Sigmoid colon (tissue), 4 donors: ENCODE measurements at regions not wholly inside any gene's neighbourhood (a gene's known extent, or its start where the extent isn't known, plus 50 kb on each side); places are given as distances from the start of the nearest gene placed in this dataset.

Source experiments
- CTCF ChIP-seq, 4 experiments: fragments of 450-650 bp in 3 of 4; fragments of 200-600 bp in 1 of 4; IDR thresholded peaks; one replicate each; pipeline ENCODE4 v1.5.1; 2016 to 2019; ENCODE audit warnings: antibody characterized with exemption in 4 of 4, mild to moderate bottlenecking in 3 of 4, moderate library complexity in 2 of 4
- POLR2A ChIP-seq, 2 donors: fragments of 450-650 bp; IDR thresholded peaks; one replicate each; pipeline ENCODE4 v1.6.1; 2016; ENCODE audit warnings: antibody characterized with exemption in 2 of 2, mild to moderate bottlenecking in 2 of 2, moderate library complexity in 2 of 2
- POLR2AphosphoS5 ChIP-seq, 4 donors: sonication (generic); formaldehyde crosslinking; IDR thresholded peaks; one replicate each; pipeline ENCODE4 v1.6.1; 2017; ENCODE audit warnings: antibody characterized with exemption in 4 of 4

GRCh38 chr11:122007601-122008071 lies 108.4 kb downstream of the BLID start:
- TF ChIP-seq CTCF (IDR thresholded peaks at IDR 0.05) = no peak
- no peak for TF ChIP-seq POLR2AphosphoS5 (IDR thresholded peaks at IDR 0.05)
- TF ChIP-seq POLR2A (IDR thresholded peaks at IDR 0.05) = no peak
